ENCODE measurements at regions not wholly inside any gene's neighbourhood (a gene's known extent, or its start where the extent isn't known, plus 50 kb on each side); places are given as distances from the start of the nearest gene placed in this dataset.

DNA sequence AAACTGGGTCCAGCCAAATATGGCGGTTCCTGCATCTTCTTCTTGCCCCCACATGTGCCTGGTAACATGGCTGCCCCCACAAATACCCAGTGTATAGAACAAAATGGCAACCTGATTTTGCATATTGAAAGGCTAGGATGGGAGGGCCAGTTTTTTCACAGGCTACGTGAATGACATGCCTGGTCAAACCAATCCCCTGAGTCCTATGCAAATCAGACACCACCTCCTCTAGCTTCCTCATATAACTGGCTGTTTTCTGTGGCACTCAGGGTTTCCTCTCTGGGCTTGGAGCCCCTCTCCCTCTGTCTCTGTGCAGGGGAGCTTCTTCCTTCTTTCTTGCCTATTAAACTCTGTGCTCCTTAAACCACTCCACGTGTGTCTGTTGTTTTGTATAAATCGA lies 372.1 kb downstream of the KIF16B start:
- peaks cover 4% of the 10 kb centered on the region for H3K9me3 Mint-ChIP-seq (ENCODE audit: low read depth)
- CTCF ChIA-PET, result interaction anchor here (0.6 kb wide), 1 partner anchor 492 kb away, joined by 6 read pairs; no protein-coding TSS in a partner anchor
- no peak for ATAC-seq

DNA sequence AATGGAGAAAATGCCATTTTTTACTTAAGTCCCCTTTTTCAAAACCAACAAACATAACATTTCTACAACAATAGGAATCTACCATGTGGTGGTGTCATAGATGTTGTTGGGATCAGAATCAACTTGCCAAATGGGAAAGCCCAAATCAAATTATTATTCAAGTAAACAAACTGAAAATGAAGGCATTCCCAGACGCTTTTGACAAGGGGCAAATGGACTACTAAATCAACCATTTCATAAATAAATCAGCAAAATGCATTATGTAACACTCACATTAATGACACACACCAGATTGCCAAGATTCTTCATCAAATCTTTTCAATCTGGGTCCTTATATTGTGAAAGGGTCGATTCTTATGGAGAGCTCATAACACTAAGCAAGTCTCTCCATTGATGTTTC lies 375.6 kb downstream of the KIF16B start:
- CTCF ChIA-PET, result no interaction called here
- no peak overlapping the region for H3K4me3 Mint-ChIP-seq
- no peaks in the 10 kb centered on the region for H3K4me1 Mint-ChIP-seq
- no peak for ATAC-seq
- no peaks in the 10 kb centered on the region for H3K27me3 Mint-ChIP-seq
- H3K9me3 Mint-ChIP-seq (ENCODE audit: low read depth), result no peaks in the 10 kb centered on the region
- no peak for DNase-seq
- intact Hi-C loops (cut with DNase I, micrococcal nuclease), result no loop called here
- no peak overlapping the region for H3K27ac Mint-ChIP-seq
- POLR2A ChIA-PET, result no interaction called here
- H3K36me3 Mint-ChIP-seq (ENCODE audit: low read depth), result no peaks in the 10 kb centered on the region

More for the DNA sequence above, 372.1 kb downstream of the KIF16B start:
- intact Hi-C loops (cut with DNase I, micrococcal nuclease), result no loop called here
- no peaks in the 10 kb centered on the region for H3K36me3 Mint-ChIP-seq (ENCODE audit: low read depth)
- DNase-seq, result no peak
- POLR2A ChIA-PET, result no interaction called here
- no peak overlapping the region for H3K4me3 Mint-ChIP-seq
- H3K27me3 Mint-ChIP-seq, result peaks cover 3% of the 10 kb centered on the region
- H3K27ac Mint-ChIP-seq, result no peak overlapping the region
- H3K4me1 Mint-ChIP-seq, result no peaks in the 10 kb centered on the region

DNA sequence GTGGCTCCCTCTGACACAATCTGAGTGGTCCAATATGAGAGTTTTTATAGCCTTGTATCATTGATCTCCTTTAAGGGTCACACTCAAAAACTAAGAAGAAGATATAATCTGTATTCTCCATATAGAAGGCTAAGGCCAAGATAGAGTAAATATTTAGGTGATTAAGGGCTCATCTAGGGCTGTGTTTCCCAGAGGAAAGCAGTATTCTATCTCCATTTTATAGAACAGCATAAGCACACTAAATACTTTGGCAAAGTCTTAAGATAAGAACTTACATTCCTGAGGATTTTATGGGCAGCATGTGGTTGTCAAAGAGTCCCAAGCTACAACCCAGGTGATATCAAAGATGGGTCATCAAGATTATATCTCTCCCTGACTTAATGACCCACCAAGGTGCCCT lies 377.6 kb downstream of the KIF16B start:
- CTCF ChIA-PET, result no interaction called here
- H3K36me3 Mint-ChIP-seq (ENCODE audit: low read depth), result no peaks in the 10 kb centered on the region
- ATAC-seq, result no peak

DNA sequence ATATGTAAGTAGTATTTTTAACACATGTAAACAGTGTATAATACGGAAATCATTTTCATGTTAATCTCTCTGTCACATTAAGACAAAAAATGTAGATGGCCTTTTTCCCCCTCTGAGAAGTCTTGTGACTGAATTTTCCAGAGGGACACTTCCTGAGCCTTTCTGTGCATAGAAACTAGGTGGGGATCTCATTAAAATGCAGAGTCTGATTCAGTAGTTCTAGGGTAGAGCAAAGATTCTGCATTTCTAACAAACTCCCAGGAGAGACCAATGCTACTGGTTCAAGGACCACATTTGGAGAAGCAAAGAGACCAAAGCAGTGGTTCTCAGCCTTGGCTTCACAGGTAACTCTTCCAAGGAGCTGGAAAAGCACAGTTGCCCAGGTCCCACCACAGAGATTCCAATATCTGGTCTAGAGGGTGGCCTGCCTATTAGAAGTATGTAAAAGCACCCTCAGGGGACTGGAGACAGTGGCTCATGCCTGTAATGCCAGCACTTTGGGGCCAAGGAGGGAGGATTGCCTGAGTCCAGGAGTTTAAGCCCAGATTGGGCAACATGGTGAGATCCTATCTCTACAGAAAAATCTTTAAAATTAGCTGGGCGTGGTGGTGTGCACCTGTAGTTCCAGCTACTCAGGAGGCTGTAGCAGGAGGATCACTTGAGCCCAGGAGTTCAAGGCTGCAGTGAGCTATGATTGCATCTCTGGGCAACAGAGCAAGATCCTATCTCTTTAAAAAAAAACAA lies 378.5 kb downstream of the KIF16B start:
- no peak for DNase-seq
- CTCF ChIA-PET, result no interaction called here
- no peak overlapping the region for H3K27ac Mint-ChIP-seq

More for the DNA sequence above, 377.6 kb downstream of the KIF16B start:
- DNase-seq, result no peak
- Mint-ChIP-seq H3K4me3 (no peak overlapping the region), H3K27me3 (no peaks in the 10 kb centered on the region), H3K9me3 (ENCODE audit: low read depth) (no peaks in the 10 kb centered on the region), H3K4me1 (no peaks in the 10 kb centered on the region), H3K27ac (no peak overlapping the region)
- intact Hi-C loops (cut with DNase I, micrococcal nuclease), result no loop called here
- POLR2A ChIA-PET, result no interaction called here

DNA sequence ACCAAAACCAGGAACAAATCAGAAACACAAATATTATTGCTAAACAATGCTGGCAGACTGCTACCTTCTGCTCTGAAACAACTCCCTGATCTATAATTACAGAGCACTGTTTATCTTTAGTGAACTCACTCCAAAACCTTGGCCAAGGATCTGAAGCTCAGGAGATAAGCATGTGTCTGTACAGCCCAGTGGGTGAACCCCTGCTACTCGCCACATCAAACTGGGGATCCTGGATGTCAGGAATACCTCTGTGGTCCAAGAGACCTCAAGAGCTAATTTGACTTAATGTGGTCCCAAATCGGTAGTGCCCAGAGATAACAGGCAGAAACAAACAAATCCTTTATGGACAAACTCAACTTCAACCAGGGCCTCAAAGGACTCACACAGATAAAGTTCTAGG lies 381.8 kb downstream of the KIF16B start:
- Mint-ChIP-seq H3K27ac (no peak overlapping the region), H3K36me3 (ENCODE audit: low read depth) (no peaks in the 10 kb centered on the region), H3K4me3 (no peak overlapping the region), H3K9me3 (ENCODE audit: low read depth) (peaks cover 2% of the 10 kb centered on the region), H3K27me3 (no peaks in the 10 kb centered on the region), H3K4me1 (no peaks in the 10 kb centered on the region)
- CTCF ChIA-PET, result no interaction called here
- DNase-seq (no peak), ATAC-seq (no peak)
- POLR2A ChIA-PET, result no interaction called here
- intact Hi-C loops (cut with DNase I, micrococcal nuclease), result no loop called here

More for the DNA sequence above, 378.5 kb downstream of the KIF16B start:
- intact Hi-C loops (cut with DNase I, micrococcal nuclease), result no loop called here
- no peak for ATAC-seq
- Mint-ChIP-seq H3K9me3 (ENCODE audit: low read depth) (no peaks in the 10 kb centered on the region), H3K4me3 (no peak overlapping the region), H3K27me3 (no peaks in the 10 kb centered on the region), H3K4me1 (no peaks in the 10 kb centered on the region), H3K36me3 (ENCODE audit: low read depth) (no peaks in the 10 kb centered on the region)
- POLR2A ChIA-PET, result no interaction called here

DNA sequence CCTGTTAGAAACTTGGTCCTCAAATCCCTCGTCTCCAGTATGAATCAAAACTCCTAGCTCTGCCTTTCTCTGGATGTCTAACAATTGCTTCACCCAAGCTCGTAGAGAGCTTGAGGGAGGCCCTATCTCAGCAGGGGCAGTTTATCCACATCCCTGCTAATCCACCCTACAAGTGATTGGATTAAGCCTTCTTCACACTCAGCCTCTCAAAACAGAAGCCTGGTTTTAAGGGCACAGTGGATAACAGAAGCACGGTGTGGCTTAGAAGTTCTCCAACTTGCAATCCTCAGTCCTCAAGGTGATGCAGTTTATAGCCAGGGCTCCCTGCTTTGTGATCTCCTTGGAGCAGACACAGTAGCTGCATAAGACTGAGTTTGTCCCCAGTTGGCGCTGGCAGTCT lies 383.9 kb downstream of the KIF16B start:
- Mint-ChIP-seq H3K27me3 (no peaks in the 10 kb centered on the region), H3K4me1 (no peaks in the 10 kb centered on the region), H3K36me3 (ENCODE audit: low read depth) (no peaks in the 10 kb centered on the region), H3K27ac (no peak overlapping the region), H3K4me3 (no peak overlapping the region), H3K9me3 (ENCODE audit: low read depth) (peaks cover 2% of the 10 kb centered on the region)
- ChIA-PET CTCF (no interaction called here), POLR2A (no interaction called here)
- DNase-seq (no peak), ATAC-seq (no peak)
- intact Hi-C loops (cut with DNase I, micrococcal nuclease), result no loop called here

DNA sequence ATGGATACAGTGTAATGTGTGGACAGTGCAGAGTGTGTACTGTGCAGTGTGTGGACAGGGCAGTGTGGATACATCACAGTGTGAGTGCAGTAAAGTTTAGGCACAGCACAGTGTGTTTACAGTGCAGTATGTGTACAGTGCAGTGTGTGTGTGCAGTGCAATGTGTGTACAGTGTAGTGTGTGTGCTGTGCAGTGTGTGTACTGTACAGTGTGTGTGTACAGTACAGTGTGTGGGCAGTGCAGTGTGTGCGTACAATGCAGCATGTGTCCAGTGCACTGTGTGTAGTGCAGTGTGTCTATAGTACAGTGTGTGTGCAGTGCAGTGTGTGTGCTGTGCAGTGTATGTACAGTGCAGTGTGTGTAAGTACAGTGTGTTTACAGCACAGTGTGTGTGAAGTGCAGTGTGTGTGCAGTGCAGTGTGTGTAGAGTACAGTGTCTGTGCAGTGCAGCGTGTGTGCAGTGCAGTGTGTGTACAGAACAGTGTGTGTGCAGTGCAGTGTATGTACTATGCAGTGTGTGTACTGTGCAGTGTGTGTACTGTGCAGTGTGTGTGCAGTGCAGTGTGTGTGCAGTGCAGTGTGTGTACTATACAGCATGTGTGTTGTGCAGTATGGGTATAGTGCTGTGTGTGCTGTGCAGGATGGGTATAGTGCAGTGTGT lies 385.2 kb downstream of the KIF16B start:
- ChIA-PET POLR2A (no interaction called here), CTCF (no interaction called here)
- intact Hi-C loops (cut with DNase I, micrococcal nuclease), result no loop called here
- Mint-ChIP-seq H3K27me3 (no peaks in the 10 kb centered on the region), H3K36me3 (ENCODE audit: low read depth) (no peaks in the 10 kb centered on the region), H3K9me3 (ENCODE audit: low read depth) (peaks cover 2% of the 10 kb centered on the region), H3K4me1 (no peaks in the 10 kb centered on the region), H3K27ac (no peak overlapping the region), H3K4me3 (no peak overlapping the region)
- DNase-seq, result no peak
- no peak for ATAC-seq

DNA sequence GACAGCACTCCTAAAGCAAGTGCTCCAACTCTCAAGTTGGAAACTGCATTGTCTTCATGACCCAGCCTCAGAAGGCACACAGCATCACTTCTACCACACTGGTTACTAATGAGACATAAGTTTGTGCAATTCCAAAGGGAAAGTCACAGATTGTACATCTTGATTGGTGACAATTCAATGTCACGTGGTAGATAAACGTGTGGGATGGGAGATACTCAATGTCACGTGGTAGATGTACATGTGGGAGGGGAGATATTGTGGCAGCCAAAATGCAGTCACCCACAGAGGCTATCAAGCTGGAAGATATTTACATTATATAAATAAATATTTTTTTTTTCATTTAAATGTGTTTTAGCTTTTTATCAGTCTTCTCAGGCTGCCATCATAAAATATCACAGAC lies 393.3 kb downstream of the KIF16B start:
- H3K4me3 Mint-ChIP-seq, result no peak overlapping the region
- intact Hi-C loops (cut with DNase I, micrococcal nuclease), result no loop called here
- ChIA-PET CTCF (no interaction called here), POLR2A (no interaction called here)
- DNase-seq (no peak), ATAC-seq (no peak)
- no peaks in the 10 kb centered on the region for H3K4me1 Mint-ChIP-seq
- peaks cover 4% of the 10 kb centered on the region for H3K9me3 Mint-ChIP-seq (ENCODE audit: low read depth)
- no peaks in the 10 kb centered on the region for H3K27me3 Mint-ChIP-seq
- H3K27ac Mint-ChIP-seq, result no peak overlapping the region
- no peaks in the 10 kb centered on the region for H3K36me3 Mint-ChIP-seq (ENCODE audit: low read depth)

DNA sequence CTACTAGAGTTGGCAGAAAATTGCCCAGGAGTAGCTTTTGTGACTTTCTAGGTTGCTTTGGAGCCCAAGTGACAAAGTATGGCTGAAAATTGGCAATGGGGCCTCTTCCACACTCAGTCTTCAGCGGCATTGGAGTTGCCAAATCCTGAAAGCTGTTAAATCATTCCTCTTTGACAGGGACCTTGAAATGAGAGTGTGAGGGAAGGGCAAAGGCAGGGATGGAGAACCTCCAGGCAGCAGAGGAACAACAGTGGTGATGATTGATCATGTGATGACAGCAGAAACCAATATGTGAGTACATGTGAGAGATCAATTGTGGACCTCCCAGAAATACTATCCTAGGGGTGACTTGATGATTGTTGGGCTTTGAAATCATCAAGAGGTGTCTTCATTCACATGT lies 393.9 kb downstream of the KIF16B start:
- DNase-seq (no peak), ATAC-seq (no peak)
- ChIA-PET CTCF (no interaction called here), POLR2A (no interaction called here)
- H3K4me3 Mint-ChIP-seq, result no peak overlapping the region
- H3K27ac Mint-ChIP-seq, result no peak overlapping the region
- no peaks in the 10 kb centered on the region for H3K36me3 Mint-ChIP-seq (ENCODE audit: low read depth)
- intact Hi-C loops (cut with DNase I, micrococcal nuclease), result no loop called here
- H3K27me3 Mint-ChIP-seq, result no peaks in the 10 kb centered on the region
- H3K9me3 Mint-ChIP-seq (ENCODE audit: low read depth), result peaks cover 4% of the 10 kb centered on the region
- no peaks in the 10 kb centered on the region for H3K4me1 Mint-ChIP-seq

DNA sequence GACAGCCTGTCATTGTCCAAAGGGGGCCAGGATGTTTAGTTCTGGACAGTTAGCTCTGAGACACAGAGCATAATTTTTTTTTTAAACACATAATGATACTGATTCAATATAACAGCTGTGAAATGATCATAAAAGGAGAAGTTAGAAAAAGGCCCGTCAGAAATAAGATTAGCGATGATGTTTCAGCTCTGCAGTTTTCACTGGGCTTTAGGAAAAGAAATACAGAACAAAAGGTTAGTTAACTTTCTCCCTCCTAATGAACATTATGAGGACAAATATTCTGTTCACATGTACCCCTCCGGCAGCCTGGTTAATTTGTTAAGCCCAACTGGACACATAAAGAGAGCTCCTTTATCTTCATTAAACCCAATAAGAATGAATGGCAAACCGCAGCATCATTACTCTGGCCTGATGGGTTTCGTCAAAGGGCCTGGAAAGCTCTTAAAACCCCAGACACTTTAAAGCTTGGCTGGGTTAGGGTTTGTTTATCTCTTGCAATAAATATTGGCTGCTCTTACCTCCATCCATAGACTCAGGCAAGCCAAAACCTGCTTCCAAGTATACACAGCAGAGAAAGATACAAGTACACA lies 394.6 kb downstream of the KIF16B start:
- Mint-ChIP-seq H3K27ac (no peak overlapping the region), H3K9me3 (ENCODE audit: low read depth) (peaks cover 4% of the 10 kb centered on the region), H3K36me3 (ENCODE audit: low read depth) (no peaks in the 10 kb centered on the region), H3K4me1 (no peaks in the 10 kb centered on the region), H3K4me3 (no peak overlapping the region), H3K27me3 (no peaks in the 10 kb centered on the region)
- no peak for ATAC-seq
- intact Hi-C loops (cut with DNase I, micrococcal nuclease), result no loop called here
- ChIA-PET CTCF (interaction anchor here (0.8 kb wide), 1 partner anchor 959 kb away, joined by 3 read pairs; no protein-coding TSS in a partner anchor), POLR2A (interaction anchor here (0.6 kb wide), 1 partner anchor 100 kb away, joined by 3 read pairs; no protein-coding TSS in a partner anchor)
- no peak for DNase-seq

DNA sequence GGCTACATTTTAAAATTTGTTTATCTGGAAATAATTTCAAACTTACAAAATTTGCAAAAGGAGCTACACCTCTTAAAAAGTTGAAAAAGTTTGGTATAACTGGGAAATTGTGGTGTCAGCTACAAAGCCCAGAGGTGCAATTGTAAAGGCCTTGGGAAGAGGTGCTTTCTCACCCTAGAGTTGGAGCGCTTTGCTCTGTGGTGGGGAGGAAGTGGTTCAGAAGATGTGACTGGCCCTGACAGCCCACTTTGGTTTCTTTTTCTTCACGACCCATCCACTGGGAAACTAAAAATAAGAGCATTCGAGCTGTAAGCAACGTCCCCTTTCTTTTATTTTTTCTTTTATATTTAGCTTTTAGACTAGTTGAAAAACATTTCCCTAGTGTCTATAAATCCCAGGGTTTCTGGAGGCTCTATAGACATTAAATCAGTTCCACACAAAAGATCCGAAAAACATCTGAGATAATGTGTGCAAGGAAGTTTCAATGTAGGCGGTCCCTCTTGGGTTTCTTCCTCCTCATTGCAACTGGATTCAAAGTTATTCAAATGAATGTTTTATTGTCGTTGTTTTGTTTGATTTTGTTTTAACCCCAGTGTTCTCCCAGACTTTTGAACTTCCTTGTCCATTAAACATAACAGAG lies 397.8 kb downstream of the KIF16B start:
- Mint-ChIP-seq H3K9me3 (ENCODE audit: low read depth) (peaks cover 4% of the 10 kb centered on the region), H3K27me3 (no peaks in the 10 kb centered on the region), H3K27ac (no peak overlapping the region), H3K4me3 (no peak overlapping the region), H3K4me1 (no peaks in the 10 kb centered on the region), H3K36me3 (ENCODE audit: low read depth) (no peaks in the 10 kb centered on the region)
- DNase-seq, result no peak
- intact Hi-C loops (cut with DNase I, micrococcal nuclease), result no loop called here
- ChIA-PET POLR2A (no interaction called here), CTCF (interaction anchor here (1.2 kb wide), 1 partner anchor 9 kb away, joined by 5 read pairs; no protein-coding TSS in a partner anchor)
- ATAC-seq, result no peak

DNA sequence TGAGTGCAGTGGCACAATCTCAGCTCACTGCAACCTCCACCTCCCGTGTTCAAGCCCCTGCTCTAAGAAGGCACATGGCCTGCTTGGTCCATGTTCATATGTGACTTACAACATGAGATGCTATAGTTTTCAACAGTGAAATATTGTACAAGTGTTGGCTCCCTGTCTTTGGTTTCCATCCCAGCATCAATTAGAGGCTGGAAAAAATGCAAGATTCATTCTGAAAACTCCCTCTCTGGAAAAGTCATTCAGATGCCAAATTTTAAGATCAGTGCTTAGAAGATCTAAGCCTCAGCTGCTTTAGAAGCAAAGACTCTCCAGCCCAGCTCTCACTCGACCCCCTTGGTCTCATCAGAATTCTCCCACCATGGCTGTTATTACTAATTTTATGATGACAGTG lies 398.9 kb downstream of the KIF16B start:
- no peak overlapping the region for H3K4me3 Mint-ChIP-seq
- DNase-seq (no peak), ATAC-seq (no peak)
- ChIA-PET POLR2A (no interaction called here), CTCF (interaction anchor here (1.2 kb wide), 1 partner anchor 8 kb away, joined by 5 read pairs; no protein-coding TSS in a partner anchor)
- no peaks in the 10 kb centered on the region for H3K4me1 Mint-ChIP-seq
- intact Hi-C loops (cut with DNase I, micrococcal nuclease), result no loop called here
- no peaks in the 10 kb centered on the region for H3K27me3 Mint-ChIP-seq
- no peak overlapping the region for H3K27ac Mint-ChIP-seq
- H3K9me3 Mint-ChIP-seq (ENCODE audit: low read depth), result no peaks in the 10 kb centered on the region
- H3K36me3 Mint-ChIP-seq (ENCODE audit: low read depth), result no peaks in the 10 kb centered on the region

Measured in activated CD4-positive, alpha-beta T cell treated with anti-CD3 and anti-CD28 coated beads for 36 hours (primary cell).